ENCODE measurements at regions not wholly inside any gene's neighbourhood (a gene's known extent, or its start where the extent isn't known, plus 50 kb on each side); places are given as distances from the start of the nearest gene placed in this dataset.
"Not testable (repeated sequence)": the region's sequence is repeated elsewhere in the genome, so short reads cannot be mapped to it uniquely, and the experiment has no call there.

DNA sequence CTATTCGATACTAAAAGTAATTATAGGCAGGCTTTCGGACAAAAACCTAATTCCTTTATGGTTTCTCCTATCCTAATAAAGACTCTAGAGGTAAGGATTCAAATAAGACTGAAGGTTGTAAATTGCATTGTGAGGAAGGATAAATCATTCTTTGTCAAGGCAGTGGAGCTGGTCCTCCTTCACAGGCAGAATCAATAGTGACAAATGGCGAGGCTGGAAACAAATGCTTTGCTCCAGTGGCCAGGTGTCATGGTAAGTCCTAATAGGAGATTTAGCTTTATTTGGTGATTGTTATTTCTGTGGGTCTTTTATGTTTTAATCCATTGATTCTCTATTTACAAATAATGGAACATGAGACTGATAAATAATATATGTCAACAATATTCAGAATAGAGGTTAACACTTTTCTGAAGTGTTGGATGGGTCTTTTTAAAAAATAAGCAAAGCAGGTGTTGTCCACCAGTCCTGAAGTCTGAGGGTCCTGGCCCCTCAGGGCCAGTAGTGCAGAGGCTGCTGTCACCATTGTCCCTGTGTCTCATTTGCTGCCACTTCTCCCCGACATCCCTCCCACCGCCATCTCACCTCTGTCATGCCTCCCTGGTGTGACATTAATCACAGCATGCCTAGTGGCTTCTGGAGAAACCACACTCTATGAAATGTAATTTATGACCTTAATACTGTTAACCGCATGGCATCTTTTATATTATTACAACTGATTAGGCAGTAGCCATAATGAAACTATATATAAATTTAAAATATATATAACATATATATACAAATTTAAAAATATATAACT, 120.9 kb upstream of the MAGI3 start:
- DNase-seq: no peak

- DNase-seq: no peak
Measured at GRCh38 chr1:113271039-113271438, 119.3 kb upstream of the MAGI3 start.

DNA sequence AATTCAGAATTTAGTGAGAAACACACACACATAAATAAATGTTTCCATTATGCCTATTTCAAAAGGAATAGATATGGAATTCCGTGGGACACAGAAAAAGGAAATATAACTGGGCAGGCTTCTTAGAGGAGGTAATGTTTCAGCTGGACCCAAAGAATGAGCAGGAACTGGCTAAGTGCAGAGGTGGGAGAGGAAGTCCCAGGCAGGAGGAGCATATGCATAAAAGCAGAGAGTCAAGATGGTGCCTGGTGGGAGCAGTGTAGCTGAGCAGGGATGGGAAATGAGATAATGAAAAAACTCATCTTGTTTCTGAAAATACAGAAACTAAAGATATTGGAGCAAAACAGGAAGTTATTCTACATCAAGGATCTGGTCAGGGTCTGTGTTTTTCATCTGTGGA, 115.2 kb upstream of the MAGI3 start:
- DNase-seq: no peak

DNA sequence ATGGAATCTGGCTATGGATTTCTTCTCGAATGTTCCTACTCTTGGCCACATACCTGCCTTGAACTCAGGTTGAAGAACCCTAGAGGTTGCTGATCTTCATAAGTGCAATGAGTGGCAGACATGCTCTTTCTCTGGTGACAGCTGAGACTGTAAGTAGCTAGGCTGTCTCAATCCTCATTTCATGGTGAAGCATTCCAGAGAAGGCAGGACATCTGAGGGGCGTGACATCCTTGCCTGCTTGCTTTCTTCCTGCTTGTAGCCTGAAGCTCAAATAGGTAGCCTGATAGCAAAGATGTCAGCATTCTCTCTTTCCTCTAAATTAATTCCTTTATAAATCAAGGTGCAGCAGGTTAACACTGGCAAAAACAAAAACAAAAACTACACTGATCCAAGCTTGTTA, 114.6 kb upstream of the MAGI3 start:
- DNase-seq: no peak

DNA sequence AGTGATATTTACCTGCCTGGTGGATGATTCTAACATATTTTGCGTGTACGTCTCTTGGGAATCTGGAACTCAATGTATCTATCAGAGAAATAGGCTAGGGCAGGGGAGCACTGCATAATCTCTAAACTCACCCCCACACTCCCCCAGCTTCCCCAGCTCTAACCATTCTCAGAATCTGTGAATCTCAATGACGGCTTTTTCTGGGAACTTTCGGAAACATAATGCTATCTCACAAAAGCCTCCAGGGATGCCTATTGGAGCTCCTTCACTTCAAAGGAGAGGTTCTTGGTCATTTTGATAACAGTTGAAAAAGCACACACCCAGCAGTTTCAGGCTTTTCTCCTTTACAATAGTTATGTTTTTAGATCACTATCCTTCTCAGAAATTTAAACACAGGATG, 113.8 kb upstream of the MAGI3 start:
- no peak for DNase-seq

GRCh38 chr1:113278371-113278770, 111.9 kb upstream of the MAGI3 start:
- no peak for DNase-seq

- no peak for DNase-seq
Measured at GRCh38 chr1:113278777-113279176, 111.5 kb upstream of the MAGI3 start.

DNA sequence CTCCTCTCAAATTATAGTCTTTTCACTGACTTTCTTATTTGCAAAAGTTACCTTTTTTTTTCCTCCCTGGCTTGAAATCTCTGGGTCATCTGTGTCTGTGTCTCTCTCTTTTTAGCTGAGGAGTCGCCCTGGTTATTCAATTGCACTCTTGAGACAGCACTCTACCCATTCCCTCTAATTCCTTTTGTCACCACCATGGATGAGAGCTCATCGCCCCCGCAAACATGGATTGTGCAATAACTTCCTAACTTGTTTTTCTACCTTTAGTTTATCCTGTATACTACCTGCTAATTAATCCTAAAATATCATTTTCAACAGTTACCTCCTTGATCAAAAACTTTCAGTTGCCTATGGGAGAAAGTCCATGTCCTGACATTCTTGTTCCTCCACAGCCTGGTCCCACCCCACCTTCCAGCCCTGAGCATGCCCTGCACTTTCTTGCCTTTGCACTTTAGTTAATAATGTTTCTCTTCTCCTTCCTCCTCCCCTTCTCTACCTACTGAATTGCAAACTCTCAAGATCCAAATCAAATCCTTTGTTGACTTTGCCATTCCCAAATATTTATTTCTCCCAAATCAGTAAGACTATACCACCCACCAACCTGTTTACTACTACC, 110.4 kb upstream of the MAGI3 start:
- DNase-seq: no peak

DNA sequence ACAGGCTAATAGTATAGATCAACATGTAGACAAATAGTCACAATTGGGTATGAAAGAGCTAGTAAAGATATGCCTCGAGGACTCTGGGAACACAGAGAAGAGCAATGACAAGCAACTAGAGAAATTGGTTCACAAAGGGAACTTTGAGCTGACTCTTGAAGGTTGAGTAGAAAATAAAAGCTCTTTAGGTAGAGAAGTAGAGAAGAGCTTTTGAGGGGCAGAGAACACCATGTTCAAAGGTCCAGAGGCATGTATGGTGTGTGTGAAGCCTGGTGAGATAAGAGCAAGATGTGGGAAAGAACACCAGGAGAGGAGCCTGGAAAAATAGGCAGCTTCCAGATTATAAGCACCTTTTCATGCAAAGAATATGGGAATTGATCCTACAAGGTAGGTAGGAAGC, 109.7 kb upstream of the MAGI3 start:
- DNase-seq: no peak

GRCh38 chr1:113281550-113281949, 108.8 kb upstream of the MAGI3 start:
- no peak for DNase-seq

DNA sequence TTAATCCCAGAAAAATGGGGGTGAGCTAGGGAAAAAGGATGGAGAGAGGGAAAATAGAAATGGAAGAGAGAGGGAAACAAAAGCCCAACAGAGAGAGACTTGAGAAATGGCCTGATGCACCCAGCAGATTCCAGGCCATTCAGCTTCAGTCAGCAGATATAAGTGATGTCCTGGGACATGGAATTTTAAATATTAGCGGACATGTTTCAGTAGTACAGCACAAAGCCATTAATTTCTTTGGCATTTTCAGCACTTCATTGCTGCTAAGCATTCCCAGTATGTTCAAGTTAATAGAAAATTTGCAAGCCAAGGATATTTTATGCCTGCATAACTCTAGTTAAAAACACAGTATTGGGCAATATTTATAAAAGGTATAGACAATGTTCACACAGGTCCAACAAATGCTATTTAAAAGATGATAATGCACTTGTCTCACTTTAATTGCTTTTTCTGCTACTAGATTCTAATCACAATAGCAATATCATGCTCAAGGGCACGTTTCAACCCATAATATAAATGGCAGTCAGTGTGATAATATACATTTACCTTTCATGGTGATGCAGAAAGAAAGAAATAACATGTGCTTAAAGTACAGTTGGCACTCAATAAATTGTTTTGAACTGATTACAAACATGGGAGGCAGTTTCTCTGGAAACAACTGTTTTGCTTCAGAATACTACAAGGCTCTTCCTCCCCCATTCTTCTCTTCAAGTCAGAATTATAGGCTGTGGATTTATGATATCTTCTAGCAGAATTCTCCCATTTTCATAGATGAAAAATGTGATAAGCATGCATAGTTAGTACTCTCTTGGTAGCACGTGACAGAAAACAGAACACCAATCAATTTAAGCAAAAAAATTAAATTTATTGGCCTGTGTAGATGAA, 108.1 kb upstream of the MAGI3 start:
- DNase-seq: no peak

GRCh38 chr1:113282893-113283285, 107.4 kb upstream of the MAGI3 start:
- no peak for DNase-seq

DNA sequence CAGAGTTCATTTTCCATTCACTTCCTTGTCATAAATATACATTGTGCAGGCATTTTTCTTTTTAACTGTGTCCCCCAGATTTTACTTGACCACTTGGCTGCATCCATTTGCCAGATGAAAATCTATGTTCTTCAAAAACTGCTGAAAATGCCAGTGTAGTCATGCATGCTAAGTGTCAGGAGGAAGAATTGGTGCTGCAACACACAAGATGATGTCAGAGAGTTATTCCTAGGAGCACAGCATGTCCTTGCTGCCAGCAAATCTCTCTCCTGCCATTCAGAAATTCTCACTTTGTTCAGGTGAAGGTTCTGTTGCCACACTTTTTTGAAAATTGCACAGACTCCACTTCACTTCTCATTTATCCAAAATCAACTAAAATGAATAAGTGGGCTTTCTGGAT, 106.4 kb upstream of the MAGI3 start:
- DNase-seq: no peak

GRCh38 chr1:113286156-113286555, 104.2 kb upstream of the MAGI3 start:
- no peak for DNase-seq

GRCh38 chr1:113291777-113292602, 98.3 kb upstream of the MAGI3 start:
- DNase-seq: no peak

DNA sequence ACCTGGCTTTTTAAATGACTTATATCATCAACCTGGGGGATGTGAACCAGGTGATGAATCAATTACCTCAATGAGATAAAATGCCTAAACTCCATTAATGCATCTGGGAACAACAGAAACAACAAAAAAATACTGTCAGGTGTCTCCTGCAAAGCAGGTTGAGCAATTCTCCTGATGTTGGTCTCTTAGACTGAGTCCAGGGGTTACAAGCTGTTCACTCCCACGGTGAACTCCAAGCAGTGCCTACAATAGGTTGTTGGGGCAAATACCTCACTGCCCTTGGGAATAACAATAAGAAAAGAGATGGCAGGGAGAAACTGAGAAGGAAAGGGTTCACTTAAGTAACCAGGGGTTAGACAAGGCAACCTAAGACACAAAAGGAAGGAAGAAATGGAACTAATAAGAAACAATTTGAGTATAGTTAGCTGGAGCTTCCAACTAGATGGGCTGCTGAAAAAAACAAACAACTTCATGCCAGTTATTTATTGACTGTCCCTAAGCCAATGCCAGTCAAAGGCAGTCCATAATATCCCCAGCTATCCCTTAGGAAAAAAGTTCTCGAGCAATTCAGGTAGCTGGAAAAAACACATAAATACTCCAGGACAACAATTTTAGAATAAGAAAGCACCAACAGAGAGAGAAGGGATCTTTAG, 97.6 kb upstream of the MAGI3 start:
- no peak for DNase-seq

DNA sequence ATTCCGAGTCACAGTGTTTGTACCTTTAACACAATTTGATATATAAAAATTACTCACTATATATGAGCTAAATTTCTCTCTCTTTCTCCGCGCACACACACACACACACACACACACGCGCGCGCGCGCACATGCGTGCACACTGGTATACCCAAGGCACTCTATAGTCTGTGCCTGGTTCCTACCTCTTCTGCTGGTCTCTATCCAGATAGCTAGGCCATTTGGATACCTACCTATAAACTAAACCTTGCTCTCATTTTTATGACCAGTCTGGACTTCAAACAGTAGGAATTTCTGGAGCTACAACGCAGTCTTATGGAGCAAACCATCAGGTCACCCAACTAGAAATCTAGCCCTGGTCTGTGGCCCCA, 97.1 kb upstream of the MAGI3 start:
- no peak for DNase-seq

DNA sequence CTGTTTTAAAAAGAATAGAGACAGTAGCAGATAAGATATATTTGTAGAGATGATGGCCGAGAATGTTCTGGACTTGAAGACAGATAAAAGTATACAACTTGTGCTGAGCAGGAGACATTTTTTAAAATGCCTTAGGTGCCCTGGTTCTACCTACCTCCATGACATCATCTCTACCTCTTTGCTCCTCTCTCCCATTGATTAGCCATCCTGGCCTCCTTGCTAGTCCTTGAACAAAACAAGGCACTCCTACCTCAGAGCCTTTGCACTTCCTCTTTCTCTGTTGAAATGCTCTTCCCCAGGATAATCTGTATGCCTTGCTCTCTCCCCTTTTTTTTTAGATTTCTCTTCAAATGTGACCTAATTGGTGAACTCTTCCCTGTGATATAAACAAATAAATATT, 92.6 kb upstream of the MAGI3 start:
- DNase-seq: no peak

GRCh38 chr1:113298941-113299340, 91.4 kb upstream of the MAGI3 start:
- DNase-seq: no peak

GRCh38 chr1:113302636-113303035, 87.7 kb upstream of the MAGI3 start:
- no peak for DNase-seq

- no peak for DNase-seq
Measured at GRCh38 chr1:113303267-113303666, 87.0 kb upstream of the MAGI3 start.

DNA sequence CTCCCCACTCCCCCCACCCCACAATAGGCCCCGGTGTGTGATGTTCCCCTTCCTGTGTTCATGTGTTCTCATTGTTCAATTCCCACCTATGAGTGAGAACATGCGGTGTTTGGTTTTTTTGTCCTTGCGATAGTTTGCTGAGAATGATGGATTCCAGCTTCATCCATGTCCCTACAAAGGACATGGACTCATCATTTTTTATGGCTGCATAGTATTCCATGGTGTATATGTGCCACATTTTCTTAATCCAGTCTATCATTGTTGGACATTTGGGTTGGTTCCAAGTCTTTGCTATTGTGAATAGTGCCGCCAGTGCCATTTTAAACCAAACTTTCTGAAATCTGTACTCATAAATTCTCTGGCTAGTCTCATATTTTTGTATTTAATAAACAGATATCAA, 85.3 kb upstream of the MAGI3 start:
- not testable (repeated sequence) for DNase-seq

All from NCI-H187 treated with DMSO at 0.1 percent for 48 hours (cell line).